ENCODE measurements at regions not wholly inside any gene's neighbourhood (a gene's known extent, or its start where the extent isn't known, plus 50 kb on each side); places are given as distances from the start of the nearest gene placed in this dataset.

- TF ChIP-seq TP53 (CRISPR knock-in tag; IDR thresholded peaks at IDR 0.05) (no peak), HMGXB4 (CRISPR knock-in tag; IDR thresholded peaks at IDR 0.05) (no peak), CTCF (IDR thresholded peaks at IDR 0.05) (no peak), ZNF512 (CRISPR knock-in tag; IDR thresholded peaks at IDR 0.05; ENCODE audit: borderline replicate concordance) (no peak), ZBTB21 (CRISPR knock-in tag; IDR thresholded peaks at IDR 0.05; ENCODE audit: borderline replicate concordance) (no peak), JUN (CRISPR knock-in tag; IDR thresholded peaks at IDR 0.05) (no peak), MAX (CRISPR knock-in tag; IDR thresholded peaks at IDR 0.05) (no peak)
These were observed 106.9 kb upstream of the CPM start for GRCh38 chr12:69039911-69040310.
